RCC 7860 (cell line): ENCODE measurements at regions not wholly inside any gene's neighbourhood (a gene's known extent, or its start where the extent isn't known, plus 50 kb on each side); places are given as distances from the start of the nearest gene placed in this dataset.
"Not testable (repeated sequence)": the region's sequence is repeated elsewhere in the genome, so short reads cannot be mapped to it uniquely, and the experiment has no call there.

ENCODE experiments used
- DNase-seq: peaks from one replicate; pipeline ENCODE4 v3.0.0-alpha.2; 2015; ENCODE audit warnings: low spot score
- FAIRE-seq: peaks from 2 replicates; lab custom pipeline; 2012; peaks lifted over from hg19 to GRCh38; lab: Jason Lieb, UNC

GRCh38 chr10:113486531-113486930 is 66.3 kb upstream of the HABP2 start:
- no peak for FAIRE-seq

GRCh38 chr10:113487154-113487553 is 65.7 kb upstream of the HABP2 start:
- no peak for FAIRE-seq
- no peak for DNase-seq

More at GRCh38 chr10:113486531-113486930, 66.3 kb upstream of the HABP2 start:
- no peak for DNase-seq

GRCh38 chr10:113488186-113488585 is 64.7 kb upstream of the HABP2 start:
- FAIRE-seq = no peak
- DNase-seq = no peak

DNA sequence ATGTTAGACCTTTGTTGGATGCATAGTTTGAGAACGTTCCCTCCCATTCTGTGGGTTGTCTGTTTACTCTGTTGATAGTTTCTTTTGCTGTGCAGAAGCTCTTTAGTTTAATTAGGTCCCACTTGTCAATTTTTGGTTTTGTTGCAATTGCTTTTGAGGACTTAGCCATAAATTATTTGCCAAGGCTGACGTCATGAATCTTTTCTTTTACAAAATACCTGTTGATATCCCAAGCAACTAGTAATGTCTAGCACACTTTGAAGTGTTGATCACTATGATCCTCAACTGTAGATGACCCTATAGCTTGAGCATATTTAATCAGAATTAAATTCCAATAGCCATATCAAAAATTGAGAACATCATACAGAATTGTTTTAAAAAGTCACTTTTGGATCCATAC is 63.3 kb upstream of the HABP2 start:
- DNase-seq, FAIRE-seq: not testable (repeated sequence)

GRCh38 chr10:113491967-113492565 is 60.8 kb upstream of the HABP2 start:
- DNase-seq (no peak), FAIRE-seq (no peak)

DNA sequence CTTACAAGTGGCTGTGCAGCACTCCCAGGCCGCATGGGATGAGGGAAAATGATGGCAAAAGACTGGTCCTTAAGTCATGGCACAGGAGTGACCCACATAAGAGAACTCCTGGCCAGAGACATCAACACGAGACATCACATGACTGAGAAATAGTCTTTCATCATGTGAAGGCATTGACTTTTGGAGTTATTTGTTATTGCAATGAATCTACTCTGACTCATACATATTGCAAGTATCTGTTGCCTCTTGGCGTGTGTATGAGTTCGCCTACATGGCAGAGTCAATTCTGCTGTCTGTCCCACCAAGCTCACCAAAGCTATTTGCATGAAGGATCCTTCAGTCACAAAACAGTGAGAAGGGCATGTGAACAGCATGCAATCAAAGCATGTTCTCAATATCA is 59.7 kb upstream of the HABP2 start:
- FAIRE-seq = no peak
- no peak for DNase-seq

GRCh38 chr10:113493882-113494301 is 59.0 kb upstream of the HABP2 start:
- DNase-seq (no peak), FAIRE-seq (no peak)

DNA sequence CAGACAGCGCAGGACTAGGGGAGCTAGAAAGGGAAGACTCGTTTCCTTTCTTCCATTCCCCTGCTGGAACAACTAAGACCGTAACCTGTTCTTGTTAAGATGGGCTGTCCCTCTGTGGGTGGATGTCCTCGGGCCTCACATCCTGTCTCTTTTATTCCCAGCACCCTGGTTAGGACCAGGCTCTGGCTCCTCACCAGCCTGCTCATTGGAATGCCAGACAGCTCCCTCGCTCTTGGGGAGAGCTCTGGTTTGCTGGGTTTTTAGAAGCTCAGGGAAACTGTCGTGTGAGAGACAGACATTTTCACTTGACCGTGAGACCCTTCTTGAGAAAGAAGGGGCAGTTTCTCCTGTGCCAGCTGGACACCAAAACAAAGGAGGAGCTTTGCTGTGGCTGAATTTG is 58.1 kb upstream of the HABP2 start:
- DNase-seq (no peak), FAIRE-seq (no peak)

DNA sequence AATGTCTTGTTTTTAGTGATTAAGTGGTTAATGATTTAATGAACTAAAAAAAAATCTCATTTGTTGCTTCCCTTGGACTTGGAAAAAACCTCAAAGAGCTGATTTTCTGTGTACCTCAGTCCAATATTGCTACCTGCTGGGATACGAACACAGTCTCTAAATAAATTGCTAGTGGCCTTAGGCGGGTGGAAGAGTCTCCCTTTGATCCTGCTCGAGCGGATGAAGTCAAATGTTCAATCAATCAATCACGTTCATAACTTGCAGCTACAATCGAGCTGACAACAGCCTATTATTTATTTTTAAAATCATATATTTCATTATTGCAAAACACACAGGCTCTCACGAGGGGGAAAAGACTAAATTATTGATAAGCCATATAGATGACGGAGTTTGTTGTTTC is 57.3 kb upstream of the HABP2 start:
- FAIRE-seq (no peak), DNase-seq (no peak)

- FAIRE-seq = no peak
- DNase-seq = no peak
Observed at GRCh38 chr10:113496111-113497109, 56.4 kb upstream of the HABP2 start.

GRCh38 chr10:113497198-113497597 is 55.7 kb upstream of the HABP2 start:
- no peak for DNase-seq
- no peak for FAIRE-seq

DNA sequence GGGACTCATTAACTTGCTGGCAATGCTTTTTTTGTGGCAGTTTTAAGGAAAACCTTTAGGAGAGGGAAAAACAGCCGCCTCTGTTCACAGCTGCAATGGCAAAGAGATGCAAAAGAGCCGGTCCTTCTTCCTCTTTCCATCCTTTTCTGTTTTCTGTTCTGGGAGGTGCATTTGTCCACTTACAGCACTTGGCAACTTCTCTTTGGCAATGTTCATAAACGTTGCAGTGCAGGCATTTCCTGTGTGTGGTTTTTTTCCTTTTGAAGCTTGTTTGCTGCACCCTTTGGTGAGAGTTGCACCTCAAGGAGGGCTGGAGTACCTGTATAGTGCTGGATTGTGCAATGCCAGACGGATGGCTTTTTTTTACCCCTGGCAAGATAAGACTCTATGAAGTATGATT is 53.9 kb upstream of the HABP2 start:
- FAIRE-seq (no peak), DNase-seq (no peak)

DNA sequence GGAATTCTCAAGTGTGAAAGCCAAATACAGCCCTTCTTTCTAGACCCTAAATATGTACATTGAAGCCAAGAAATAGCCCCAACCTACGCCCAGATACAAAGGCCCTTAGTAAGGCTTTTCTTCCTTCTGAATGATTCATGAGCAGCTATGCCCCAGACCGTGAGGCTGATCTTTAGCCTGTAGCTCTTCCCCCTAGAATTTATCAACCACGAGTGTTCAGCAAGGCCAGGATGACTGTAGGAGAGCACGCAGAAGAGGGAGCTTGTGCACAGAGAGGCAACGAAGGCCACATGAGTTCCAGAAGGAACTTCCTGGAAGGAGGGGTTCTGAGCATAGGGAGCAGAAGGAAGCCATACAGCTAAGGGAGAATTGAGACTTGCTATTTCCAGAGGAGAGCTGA is 53.0 kb upstream of the HABP2 start:
- no peak for FAIRE-seq
- DNase-seq = no peak

DNA sequence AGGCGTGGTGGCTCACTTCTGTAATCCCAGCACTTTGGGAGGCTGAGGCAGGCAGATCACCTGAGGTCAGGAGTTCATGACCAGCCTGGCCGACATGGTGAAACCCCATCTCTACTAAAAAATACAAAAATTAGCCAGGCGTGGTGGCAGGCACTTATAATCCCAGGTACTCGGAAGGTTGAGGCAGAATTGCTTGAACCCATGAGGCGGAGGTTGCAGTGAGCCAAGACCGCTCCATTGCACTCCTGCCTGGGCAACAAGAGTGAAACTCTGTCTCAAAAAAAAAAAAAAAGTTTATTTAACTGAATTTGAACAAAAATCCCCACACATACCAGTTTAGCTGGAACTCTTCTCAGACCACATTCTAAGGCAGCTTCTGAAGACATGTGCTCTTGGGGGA is 51.8 kb upstream of the HABP2 start:
- not testable (repeated sequence) for FAIRE-seq, DNase-seq
